Endothelial cell of umbilical vein (primary cell): ENCODE measurements at regions not wholly inside any gene's neighbourhood (a gene's known extent, or its start where the extent isn't known, plus 50 kb on each side); places are given as distances from the start of the nearest gene placed in this dataset.

Experiments used
- BruUV-seq: library from RNA; stranded (reverse); fragments of 400-500 nt; replicated peaks from 2 replicates; lab custom pipeline; 2021; lab: Mats Ljungman, UMichigan
- CTCF ChIA-PET: fragments of 300-600, 350-600 bp; sonication (Branson Sonifier 250); formaldehyde crosslinking; loops from one replicate; lab custom pipeline; 2021; ENCODE audit warnings: antibody characterized with exemption, inconsistent platforms; lab: Charles Lee
- POLR2A ChIA-PET: fragments of 300-600, 350-600 bp; sonication (Branson Sonifier 250); formaldehyde crosslinking; loops from one replicate; lab custom pipeline; 2021; ENCODE audit warnings: antibody characterized with exemption, inconsistent platforms; lab: Charles Lee
- DNase-seq: peaks from one replicate; pipeline ENCODE4 v3.0.0-alpha.2; 2011; ENCODE audit warnings: low read depth, low spot score
- FAIRE-seq: peaks from 2 replicates; lab custom pipeline; 2011; peaks lifted over from hg19 to GRCh38; lab: Jason Lieb, UNC
- H2AFZ ChIP-seq: 2 replicates; pipeline ENCODE4 v1.6.0; 2012; ENCODE audit warnings: low read depth, low read length, control low read depth, inconsistent platforms
- H3K27ac ChIP-seq: 2 replicates; pipeline ENCODE4 v1.5.1; 2011; ENCODE audit warnings: low read depth, mild to moderate bottlenecking, control low read depth, low read length, moderate library complexity; ENCODE audit not compliant: insufficient read depth
- H3K27me3 ChIP-seq, 2 experiments: 2 replicates each; pipeline versions ENCODE4 v1.6.0 to v1.6.1; 2011; ENCODE audit warnings: low read length in 2 of 2, mixed read lengths in 1 of 2; ENCODE audit not compliant: control insufficient read depth in 2 of 2, insufficient read depth in 2 of 2
- H3K36me3 ChIP-seq, 2 experiments: 2 replicates in 1 of 2; 3 replicates in 1 of 2; pipeline ENCODE4 v1.5.1; 2011; ENCODE audit warnings: low read length in 2 of 2, mild to moderate bottlenecking in 1 of 2, moderate library complexity in 1 of 2; ENCODE audit not compliant: control insufficient read depth in 2 of 2, insufficient read depth in 2 of 2; ENCODE audit errors: extremely low read depth in 1 of 2
- H3K4me1 ChIP-seq: 3 replicates; pipeline ENCODE4 v1.5.1; 2011; ENCODE audit warnings: mild to moderate bottlenecking, low read length; ENCODE audit not compliant: control insufficient read depth, insufficient read depth; ENCODE audit errors: extremely low read depth
- H3K4me2 ChIP-seq: 2 replicates; pipeline ENCODE4 v1.6.1; 2011; ENCODE audit warnings: low read length, control low read depth, mixed read lengths; ENCODE audit not compliant: insufficient read depth
- H3K4me3 ChIP-seq, 3 experiments: fragments of 200-600 bp in 1 of 3; sonication (generic), shearing (Covaris generic) in 1 of 3; replicated peaks in 1 of 3; 2 replicates each; pipeline ENCODE4 v1.5.1; 2011 to 2016; ENCODE audit warnings: control low read depth in 3 of 3, low read length in 3 of 3, mild to moderate bottlenecking in 2 of 3, inconsistent platforms in 1 of 3, low read depth in 1 of 3, moderate library complexity in 1 of 3; ENCODE audit not compliant: insufficient read depth in 1 of 3
- H3K79me2 ChIP-seq: 2 replicates; pipeline ENCODE4 v1.6.0; 2012; ENCODE audit warnings: low read length, inconsistent platforms; ENCODE audit not compliant: control insufficient read depth, insufficient read depth
- H3K9ac ChIP-seq: replicated peaks from 2 replicates; pipeline ENCODE3; 2011; ENCODE audit warnings: low read length, control low read depth; ENCODE audit not compliant: insufficient read depth; ENCODE audit errors: extremely low read depth
- H3K9me1 ChIP-seq: replicated peaks from 3 replicates; pipeline ENCODE4 v1.6.0; 2011; ENCODE audit warnings: mild to moderate bottlenecking, low read length; ENCODE audit not compliant: control insufficient read depth, insufficient read depth; ENCODE audit errors: extremely low read depth
- H3K9me3 ChIP-seq: replicated peaks from 2 replicates; pipeline ENCODE4 v1.5.1; 2012; ENCODE audit warnings: low read length, inconsistent platforms; ENCODE audit not compliant: control insufficient read depth, insufficient read depth
- H4K20me1 ChIP-seq: replicated peaks from 2 replicates; pipeline ENCODE3; 2011; ENCODE audit warnings: mild to moderate bottlenecking, low read length; ENCODE audit not compliant: control insufficient read depth, insufficient read depth; ENCODE audit errors: extremely low read depth
- EZH2 ChIP-seq: IDR thresholded peaks from 2 replicates; pipeline ENCODE4 v1.6.1; 2012; ENCODE audit warnings: borderline replicate concordance, low read depth, mild to moderate bottlenecking, moderate library complexity, low read length, inconsistent platforms; ENCODE audit not compliant: severe bottlenecking
- FOS ChIP-seq: IDR thresholded peaks from 2 replicates; pipeline ENCODE4 v1.6.1; 2011; ENCODE audit warnings: mild to moderate bottlenecking, low read length, moderate library complexity, borderline replicate concordance; ENCODE audit not compliant: insufficient read depth
- GATA2 ChIP-seq: IDR thresholded peaks from 2 replicates; pipeline ENCODE4 v1.7.0; 2011; ENCODE audit warnings: low read depth, mild to moderate bottlenecking, moderate library complexity, mixed read lengths, low read length; ENCODE audit not compliant: insufficient read length, insufficient read depth
- JUN ChIP-seq: IDR thresholded peaks from 2 replicates; pipeline ENCODE4 v1.6.1; 2011; ENCODE audit warnings: borderline replicate concordance, low read depth; ENCODE audit not compliant: insufficient read length, insufficient read depth
- MAX ChIP-seq: IDR thresholded peaks from 2 replicates; pipeline ENCODE4 v1.6.1; 2011; ENCODE audit not compliant: insufficient read depth, insufficient read length
- MYC ChIP-seq: IDR thresholded peaks from one replicate; pipeline ENCODE4 v1.6.1; 2011; ENCODE audit warnings: mild to moderate bottlenecking, low read depth, low read length
- POLR2A ChIP-seq: IDR thresholded peaks from 2 replicates; pipeline ENCODE4 v1.6.1; 2012; ENCODE audit warnings: low read depth, mild to moderate bottlenecking, control low read depth, low read length
- POLR2AphosphoS5 ChIP-seq: IDR thresholded peaks from 2 replicates; pipeline ENCODE4 v1.6.1; 2012; ENCODE audit warnings: low read depth, mild to moderate bottlenecking, control low read depth, low read length, moderate library complexity; ENCODE audit not compliant: insufficient read depth
- dilution Hi-C: fragments of 300-500 bp; cut with MboI; formaldehyde crosslinking; loops from one replicate; pipeline ENCODE4 v1.15.0; 2019; ENCODE audit warnings: low sequenced_read_pairs; ENCODE audit not compliant: extremely low pct_ligation_motif_present
- intact Hi-C: fragments of 100-400 bp; cut with micrococcal nuclease; formaldehyde crosslinking; loops from one replicate; pipeline ENCODE4 v1.10.0; 2022
- TF ChIP-seq, protein P1 (sequence below), 2 donors: IDR thresholded peaks; 1 replicate in 1 of 2; 2 replicates in 1 of 2; pipeline ENCODE4 v1.5.1; 2011; ENCODE audit warnings: low read length in 2 of 2, mild to moderate bottlenecking in 2 of 2, moderate library complexity in 2 of 2, control low read depth in 1 of 2, inconsistent platforms in 1 of 2, low read depth in 1 of 2; ENCODE audit not compliant: insufficient read depth in 1 of 2; ENCODE audit errors: extremely low read depth in 1 of 2

DNA sequence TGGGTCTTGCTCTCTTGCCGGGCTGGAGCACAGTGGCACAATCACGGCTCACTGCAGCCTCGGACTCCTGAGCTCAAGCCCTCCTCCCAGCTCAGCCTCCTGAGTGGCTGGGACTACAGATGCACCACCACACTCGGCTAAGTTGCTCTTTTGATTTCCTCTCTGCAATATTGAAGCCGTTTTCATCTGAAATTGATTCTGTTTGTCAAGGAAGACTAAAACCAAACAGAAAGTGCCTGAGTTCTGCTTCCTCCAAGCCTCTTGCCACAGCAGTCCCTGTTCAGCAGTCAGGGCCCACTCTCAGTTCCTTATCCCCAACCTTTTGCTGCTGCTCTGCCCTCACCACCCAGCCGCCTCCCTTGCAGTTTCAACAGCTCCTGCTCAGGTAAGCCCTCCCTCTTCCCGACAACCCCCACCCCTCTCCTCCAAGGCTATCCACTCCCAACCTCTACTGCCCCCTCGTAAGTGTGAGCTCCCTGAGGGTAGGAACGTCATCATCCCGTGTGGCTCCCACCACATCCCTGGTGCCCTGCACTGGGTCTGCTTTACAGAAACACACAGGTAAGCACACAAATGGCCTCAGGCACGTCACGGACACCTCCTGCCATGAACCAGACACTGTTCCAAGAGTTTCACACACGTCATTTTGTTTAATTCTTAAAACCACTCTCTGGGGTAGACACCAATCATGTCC lies 70.7 kb upstream of the TAB2 start:
- POLR2A ChIA-PET = no interaction called here
- TF ChIP-seq, protein P1, sequence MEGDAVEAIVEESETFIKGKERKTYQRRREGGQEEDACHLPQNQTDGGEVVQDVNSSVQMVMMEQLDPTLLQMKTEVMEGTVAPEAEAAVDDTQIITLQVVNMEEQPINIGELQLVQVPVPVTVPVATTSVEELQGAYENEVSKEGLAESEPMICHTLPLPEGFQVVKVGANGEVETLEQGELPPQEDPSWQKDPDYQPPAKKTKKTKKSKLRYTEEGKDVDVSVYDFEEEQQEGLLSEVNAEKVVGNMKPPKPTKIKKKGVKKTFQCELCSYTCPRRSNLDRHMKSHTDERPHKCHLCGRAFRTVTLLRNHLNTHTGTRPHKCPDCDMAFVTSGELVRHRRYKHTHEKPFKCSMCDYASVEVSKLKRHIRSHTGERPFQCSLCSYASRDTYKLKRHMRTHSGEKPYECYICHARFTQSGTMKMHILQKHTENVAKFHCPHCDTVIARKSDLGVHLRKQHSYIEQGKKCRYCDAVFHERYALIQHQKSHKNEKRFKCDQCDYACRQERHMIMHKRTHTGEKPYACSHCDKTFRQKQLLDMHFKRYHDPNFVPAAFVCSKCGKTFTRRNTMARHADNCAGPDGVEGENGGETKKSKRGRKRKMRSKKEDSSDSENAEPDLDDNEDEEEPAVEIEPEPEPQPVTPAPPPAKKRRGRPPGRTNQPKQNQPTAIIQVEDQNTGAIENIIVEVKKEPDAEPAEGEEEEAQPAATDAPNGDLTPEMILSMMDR (IDR thresholded peaks at IDR 0.05; ENCODE audit: extremely low read depth in 1 of 2, insufficient read depth in 1 of 2, low read depth in 1 of 2, low read length in 2 of 2) = no peak
- TF ChIP-seq GATA2 (no peak), POLR2A (no peak), POLR2AphosphoS5 (no peak), EZH2 (no peak), MAX (no peak), MYC (no peak), FOS (no peak), JUN (no peak)
- no peak for FAIRE-seq
- no peaks in the 10 kb centered on the region for H3K36me3 ChIP-seq
- no TSS peak for BruUV-seq
- intact Hi-C loops = no loop called here
- no peak overlapping the region for H3K4me2 ChIP-seq
- H3K79me2 ChIP-seq = no peaks in the 10 kb centered on the region
- no peaks in the 10 kb centered on the region for H4K20me1 ChIP-seq
- no peak for DNase-seq
- no peaks in the 10 kb centered on the region for H3K9me1 ChIP-seq
- no peak overlapping the region for H3K9ac ChIP-seq
- H3K4me3 ChIP-seq = no peak overlapping the region
- no peaks in the 10 kb centered on the region for H3K4me1 ChIP-seq
- CTCF ChIA-PET = no interaction called here
- no peak overlapping the region for H3K27ac ChIP-seq
- H2AFZ ChIP-seq = no peak overlapping the region
- H3K9me3 ChIP-seq = no peaks in the 10 kb centered on the region
- H3K27me3 ChIP-seq = peaks cover 0 to 1% of the 10 kb centered on the region in 2 experiments
- dilution Hi-C loops = no loop called here
